HUES64 (cell line): ENCODE measurements at regions not wholly inside any gene's neighbourhood (a gene's known extent, or its start where the extent isn't known, plus 50 kb on each side); places are given as distances from the start of the nearest gene placed in this dataset.
"Not testable (repeated sequence)": the region's sequence is repeated elsewhere in the genome, so short reads cannot be mapped to it uniquely, and the experiment has no call there.

ENCODE experiments used
- H3K27ac ChIP-seq: 2 replicates; pipeline ENCODE4 v1.7.0; 2013; ENCODE audit warnings: low read depth, low read length, inconsistent platforms
- H3K27me3 ChIP-seq: 2 replicates; pipeline ENCODE4 v1.6.1; 2013; ENCODE audit warnings: mild to moderate bottlenecking, low read length; ENCODE audit not compliant: insufficient read depth
- H3K36me3 ChIP-seq: 2 replicates; pipeline ENCODE4 v1.6.1; 2013; ENCODE audit warnings: mild to moderate bottlenecking, low read length; ENCODE audit not compliant: insufficient read depth
- H3K4me1 ChIP-seq: 2 replicates; pipeline ENCODE4 v1.6.1; 2013; ENCODE audit warnings: mild to moderate bottlenecking, low read length, moderate library complexity; ENCODE audit not compliant: insufficient read depth
- H3K4me3 ChIP-seq: 2 replicates; pipeline ENCODE4 v1.5.1; 2013; ENCODE audit warnings: mild to moderate bottlenecking, low read length, moderate library complexity
- H3K9ac ChIP-seq: 2 replicates; pipeline ENCODE4 v1.6.1; 2013; ENCODE audit warnings: mild to moderate bottlenecking, low read depth, low read length
- H3K9me3 ChIP-seq: 2 replicates; pipeline ENCODE4 v1.6.1; 2013; ENCODE audit warnings: low read depth, low read length; ENCODE audit not compliant: insufficient read depth
- WGBS: fragments of 150-250, 120-280 bp; methylation state at CpG from one replicate; pipeline ENCODE4 v1.1.7; 2013; ENCODE audit warnings: missing lambda C conversion rate; 5-methylcytosine and 5-hydroxymethylcytosine counted together

DNA sequence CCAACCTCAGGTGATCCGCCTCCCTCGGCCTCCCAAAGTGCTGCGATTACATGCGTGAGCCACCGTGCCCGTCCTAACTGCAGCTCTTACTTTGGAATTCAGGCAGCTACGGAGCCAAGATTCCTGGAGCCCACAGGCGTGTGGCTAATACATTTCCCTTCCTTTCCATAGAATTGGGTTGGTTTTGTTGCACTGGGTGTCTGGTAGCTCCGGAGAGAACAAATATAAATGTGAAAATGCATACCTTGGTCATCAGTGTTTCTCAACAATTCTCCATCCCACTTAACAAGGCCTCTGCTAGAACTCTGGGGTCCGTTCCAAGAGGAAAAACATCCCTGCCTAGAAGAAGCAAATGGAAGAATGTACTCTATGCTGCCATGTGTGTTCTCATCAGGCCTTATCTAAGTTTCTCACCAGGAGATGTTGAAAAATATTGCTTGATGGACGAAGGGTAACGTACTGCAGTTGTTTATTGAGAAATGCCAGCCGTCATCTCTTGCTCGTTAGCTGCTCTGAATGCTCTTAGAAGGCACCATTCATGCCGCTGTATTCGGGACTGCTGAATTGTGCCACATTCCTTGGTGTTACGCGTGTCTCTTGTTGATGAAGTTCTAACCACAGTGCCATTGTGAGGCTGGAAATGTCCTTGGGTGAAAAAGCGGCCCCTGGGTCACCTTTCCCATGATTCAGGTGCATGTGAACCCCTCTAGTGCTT lies 50.5 kb upstream of the CD99 start:
- H3K36me3 ChIP-seq, result peaks cover 29% of the 10 kb centered on the region

DNA sequence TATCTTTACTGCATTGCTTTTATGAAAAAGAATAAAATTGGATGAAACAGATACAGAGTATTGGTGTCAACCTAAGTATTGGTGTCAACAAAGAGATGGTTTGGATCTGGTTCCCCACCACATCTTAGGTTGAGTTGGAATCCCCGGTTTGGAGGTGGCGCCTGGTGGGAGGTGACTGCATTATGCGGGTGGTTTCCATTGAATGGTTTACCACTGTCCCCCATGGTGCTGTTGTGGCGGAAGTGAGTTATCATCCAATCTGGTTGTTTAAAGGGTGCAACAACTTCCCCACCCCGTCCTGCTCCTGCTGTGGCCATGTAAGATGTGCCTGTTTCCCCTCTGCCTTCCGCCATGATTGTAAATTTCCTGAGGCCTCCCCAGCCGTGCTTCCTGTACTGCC lies 52.8 kb upstream of the CD99 start:
- no peak overlapping the region for H3K4me3 ChIP-seq
- H3K9ac ChIP-seq, result no peak overlapping the region
- H3K9me3 ChIP-seq, result no peaks in the 10 kb centered on the region
- H3K27me3 ChIP-seq, result no peaks in the 10 kb centered on the region
- H3K27ac ChIP-seq, result no peak overlapping the region
- 75% methylated on average over 7 of the region's 7 CpGs for WGBS
- 0 out of 2 replicates have a peak, but pooled peaks cover 5% of the 10 kb centered on the region for H3K4me1 ChIP-seq
- peaks cover 37% of the 10 kb centered on the region for H3K36me3 ChIP-seq

More for the DNA sequence above, 50.5 kb upstream of the CD99 start:
- no peaks in the 10 kb centered on the region for H3K27me3 ChIP-seq
- no peaks in the 10 kb centered on the region for H3K9me3 ChIP-seq
- 0 out of 2 replicates have a peak, but pooled peaks cover 5% of the 10 kb centered on the region for H3K4me1 ChIP-seq
- H3K27ac ChIP-seq, result no peak overlapping the region
- H3K4me3 ChIP-seq, result no peak overlapping the region
- no peak overlapping the region for H3K9ac ChIP-seq
- 95% methylated on average over 18 of the region's 19 CpGs for whole genome bisulfite sequencing

DNA sequence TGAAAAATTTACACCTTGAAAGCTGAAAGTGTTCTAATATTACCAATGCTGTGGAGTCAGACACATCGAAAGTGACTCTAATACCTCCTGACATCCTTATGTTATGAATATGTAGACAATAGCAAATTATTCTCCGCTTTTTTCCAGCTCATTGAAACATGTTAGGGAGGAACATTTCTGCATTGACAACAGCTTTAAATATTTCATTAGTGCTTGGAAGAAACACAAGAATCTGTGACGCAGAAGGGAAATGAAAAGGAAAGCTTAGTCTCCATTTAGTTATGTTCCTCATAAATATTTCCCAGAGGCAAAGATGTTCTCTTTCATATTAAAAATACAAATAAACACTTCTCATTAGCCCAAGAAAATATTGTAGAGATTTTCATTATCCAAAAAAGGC lies 55.8 kb upstream of the CD99 start:
- Histone ChIP-seq H3K27ac (no peak overlapping the region), H3K27me3 (no peaks in the 10 kb centered on the region), H3K9ac (no peak overlapping the region), H3K36me3 (peaks cover 52% of the 10 kb centered on the region), H3K4me1 (0 out of 2 replicates have a peak, but pooled peaks cover 5% of the 10 kb centered on the region), H3K9me3 (no peaks in the 10 kb centered on the region), H3K4me3 (no peak overlapping the region)
- WGBS, result 100% methylated on average over 1 of the region's 3 CpGs

DNA sequence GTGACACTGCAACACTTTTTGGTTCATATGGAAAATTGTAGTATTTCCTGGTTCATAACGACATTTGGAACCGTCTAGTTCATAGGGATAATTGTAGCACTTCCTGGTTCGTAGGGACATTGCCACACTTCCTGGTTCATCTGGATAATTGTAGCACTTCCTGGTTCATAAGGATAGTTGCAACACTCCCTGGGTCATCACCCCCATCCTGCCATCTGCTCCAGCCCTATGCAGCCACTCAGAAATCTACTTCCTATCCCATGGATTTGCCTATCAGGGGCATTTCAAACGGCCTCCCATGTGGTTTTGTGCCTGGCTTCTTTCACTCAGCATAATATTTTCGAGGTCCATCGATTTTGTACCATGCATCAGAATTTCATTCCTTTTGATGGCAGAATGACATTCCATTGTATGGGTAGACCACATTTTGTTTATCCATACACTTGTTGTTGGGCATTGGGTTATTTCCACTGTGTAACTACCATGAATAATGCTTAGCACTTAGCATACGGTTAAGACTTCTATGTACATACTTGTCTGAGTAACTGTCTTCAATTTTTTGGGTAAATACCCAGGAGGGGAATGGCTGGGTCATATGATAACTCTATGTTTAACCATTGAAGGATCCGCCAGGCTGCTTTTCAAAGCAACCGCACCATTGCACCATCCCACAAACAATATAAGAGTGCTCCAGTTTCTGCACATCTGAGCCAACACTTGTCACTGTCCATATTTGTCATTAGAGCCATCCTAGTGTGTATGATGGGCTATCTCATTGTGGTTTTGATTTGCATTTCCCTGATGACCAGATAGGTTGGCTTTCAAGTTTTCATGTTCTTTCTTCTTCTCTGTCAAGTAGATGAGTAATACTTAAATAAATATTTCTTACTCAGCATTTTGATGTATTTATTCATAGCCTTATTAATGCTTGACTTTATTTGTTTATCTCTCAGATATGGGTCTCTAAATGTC lies 58.3 kb upstream of the CD99 start:
- 95% methylated on average over 9 of the region's 9 CpGs for WGBS
- Histone ChIP-seq H3K27me3 (no peaks in the 10 kb centered on the region), H3K36me3 (peaks cover 54% of the 10 kb centered on the region), H3K4me3 (no peak overlapping the region), H3K4me1 (no peaks in the 10 kb centered on the region), H3K9me3 (no peaks in the 10 kb centered on the region), H3K27ac (no peak overlapping the region), H3K9ac (no peak overlapping the region)

DNA sequence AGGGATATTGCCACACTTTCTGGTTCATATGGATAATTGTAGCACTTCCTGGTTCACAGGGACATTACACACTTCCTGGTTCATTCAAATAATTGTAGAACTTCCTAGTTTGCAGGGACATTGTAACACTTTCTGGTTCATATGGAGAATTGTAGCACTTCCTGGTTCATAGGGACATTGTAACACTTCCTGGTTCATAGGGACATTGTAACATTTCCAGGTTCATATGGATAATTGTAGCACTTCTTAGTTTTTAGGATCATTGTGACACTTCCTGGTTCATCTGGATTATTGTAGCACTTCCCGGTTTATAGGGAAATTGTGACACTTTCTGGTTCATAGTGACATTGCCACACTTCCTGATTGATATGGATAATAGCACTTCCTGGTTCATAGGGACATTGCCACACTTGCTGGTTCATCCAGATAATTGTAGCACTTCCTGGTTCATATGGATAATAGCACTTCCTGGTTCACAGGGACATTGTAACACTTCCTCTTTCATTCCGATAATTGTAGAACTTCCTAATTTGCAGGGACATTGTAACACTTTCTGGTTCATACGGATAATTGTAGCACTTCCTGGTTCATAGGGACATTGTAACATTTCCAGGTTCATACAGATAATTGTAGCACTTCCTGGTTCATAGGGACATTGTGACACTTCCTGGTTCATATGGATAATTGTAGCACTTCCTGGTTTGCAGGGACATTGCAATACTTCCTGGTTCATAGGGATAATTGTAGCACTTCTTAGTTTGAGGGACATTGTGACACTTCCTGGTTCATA lies 59.2 kb upstream of the CD99 start:
- Histone ChIP-seq H3K9me3 (no peaks in the 10 kb centered on the region), H3K27me3 (no peaks in the 10 kb centered on the region), H3K27ac (no peak overlapping the region), H3K4me1 (no peaks in the 10 kb centered on the region), H3K4me3 (no peak overlapping the region), H3K36me3 (peaks cover 56% of the 10 kb centered on the region), H3K9ac (no peak overlapping the region)
- 65% methylated on average over 3 of the region's 3 CpGs for WGBS

DNA sequence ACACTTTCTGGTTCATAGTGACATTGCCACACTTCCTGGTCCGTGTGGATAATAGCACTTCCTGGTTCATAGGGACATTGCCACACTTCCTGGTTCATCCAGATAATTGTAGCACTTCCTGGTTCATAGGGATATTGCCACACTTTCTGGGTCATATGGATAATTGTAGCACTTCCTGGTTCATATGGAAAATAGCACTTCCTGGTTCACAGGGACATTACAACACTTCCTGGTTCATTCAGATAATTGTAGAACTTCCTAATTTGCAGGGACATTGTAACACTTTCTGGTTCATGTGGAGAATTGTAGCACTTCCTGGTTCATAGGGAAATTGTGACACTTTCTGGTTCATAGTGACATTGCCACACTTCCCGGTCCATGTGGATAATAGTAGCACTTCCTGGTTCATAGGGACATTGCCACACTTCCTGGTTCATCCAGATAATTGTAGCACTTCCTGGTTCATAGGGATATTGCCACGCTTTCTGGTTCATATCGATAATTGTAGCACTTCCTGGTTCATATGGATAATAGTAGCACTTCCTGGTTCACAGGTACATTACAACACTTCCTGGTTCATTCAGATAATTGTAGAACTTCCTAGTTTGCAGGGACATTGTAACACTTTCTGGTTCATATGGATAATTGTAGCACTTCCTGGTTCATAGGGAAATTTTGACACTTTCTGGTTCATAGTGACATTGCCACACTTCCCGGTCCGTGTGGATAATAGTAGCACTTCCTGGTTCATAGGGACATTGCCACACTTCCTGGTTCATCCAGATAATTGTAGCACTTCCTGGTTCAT lies 60.0 kb upstream of the CD99 start:
- not testable (repeated sequence) for H3K27ac ChIP-seq

DNA sequence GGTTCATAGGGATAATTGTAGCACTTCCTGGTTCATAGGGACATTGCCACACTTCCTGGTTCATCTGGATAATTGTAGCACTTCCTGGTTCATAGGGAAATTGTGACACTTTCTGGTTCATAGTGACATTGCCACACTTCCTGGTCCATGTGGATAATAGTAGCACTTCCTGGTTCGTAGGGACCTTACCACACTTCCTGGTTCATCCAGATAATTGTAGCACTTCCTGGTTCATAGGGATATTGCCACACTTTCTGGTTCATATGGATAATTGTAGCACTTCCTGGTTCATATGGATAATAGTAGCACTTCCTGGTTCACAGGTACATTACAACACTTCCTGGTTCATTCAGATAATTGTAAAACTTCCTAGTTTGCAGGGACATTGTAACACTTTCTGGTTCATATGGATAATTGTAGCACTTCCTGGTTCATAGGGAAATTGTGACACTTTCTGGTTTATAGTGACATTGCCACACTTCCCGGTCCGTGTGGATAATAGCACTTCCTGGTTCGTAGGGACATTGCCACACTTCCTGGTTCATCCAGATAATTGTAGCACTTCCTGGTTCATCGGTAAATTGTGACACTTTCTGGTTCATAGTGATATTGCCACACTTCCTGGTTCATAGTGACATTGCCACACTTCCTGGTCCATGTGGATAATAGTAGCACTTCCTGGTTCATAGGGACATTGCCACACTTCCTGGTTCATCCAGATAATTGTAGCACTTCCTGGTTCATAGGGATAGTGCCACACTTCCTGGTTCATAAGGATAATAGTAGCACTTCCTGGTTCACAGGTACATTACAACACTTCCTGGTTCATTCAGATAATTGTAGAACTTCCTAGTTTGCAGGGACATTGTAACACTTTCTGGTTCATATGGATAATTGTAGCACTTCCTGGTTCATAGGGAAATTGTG lies 60.8 kb upstream of the CD99 start:
- H3K36me3 ChIP-seq, result peaks cover 72% of the 10 kb centered on the region
- H3K27ac ChIP-seq, H3K9ac ChIP-seq, H3K4me1 ChIP-seq, H3K27me3 ChIP-seq, H3K4me3 ChIP-seq, H3K9me3 ChIP-seq: not testable (repeated sequence)
- 97% methylated on average over 5 of the region's 5 CpGs for WGBS

More for the DNA sequence above, 60.0 kb upstream of the CD99 start:
- H3K36me3 ChIP-seq, result peaks cover 64% of the 10 kb centered on the region
- not testable (repeated sequence) for H3K4me3 ChIP-seq, H3K27me3 ChIP-seq, H3K9me3 ChIP-seq, H3K9ac ChIP-seq, H3K4me1 ChIP-seq
- over 99% methylated on average over 6 of the region's 6 CpGs for WGBS

DNA sequence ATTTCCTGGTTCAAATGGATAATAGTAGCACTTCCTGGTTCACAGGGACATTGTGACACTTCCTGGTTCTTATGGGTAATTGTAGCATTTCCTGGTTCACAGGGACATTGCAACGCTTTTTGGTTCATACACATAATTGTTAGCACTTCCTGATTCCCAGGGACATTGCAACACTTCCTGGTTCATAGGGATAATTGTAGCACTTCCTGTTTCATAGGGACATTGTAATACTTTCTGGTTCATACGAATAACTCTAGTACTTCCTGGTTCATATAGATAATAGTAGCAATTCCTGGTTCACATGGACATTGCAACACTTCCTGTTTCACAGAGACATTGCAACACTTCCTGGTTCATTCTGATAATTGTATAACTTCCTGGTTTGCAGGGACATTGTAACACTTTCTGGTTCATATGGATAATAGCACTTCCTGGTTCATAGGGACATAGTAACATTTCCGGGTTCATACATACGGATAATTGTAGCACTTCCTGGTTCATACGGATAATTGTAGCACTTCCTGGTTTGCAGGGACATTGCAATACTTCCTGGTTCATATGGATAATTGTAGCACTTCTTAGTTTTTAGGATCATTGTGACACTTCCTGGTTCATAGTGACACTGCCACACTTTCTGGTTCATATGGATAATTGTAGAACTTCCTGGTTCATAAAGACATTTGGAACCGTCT lies 61.6 kb upstream of the CD99 start:
- Histone ChIP-seq H3K4me3 (no peak overlapping the region), H3K4me1 (no peaks in the 10 kb centered on the region), H3K36me3 (peaks cover 75% of the 10 kb centered on the region), H3K9ac (no peak overlapping the region), H3K9me3 (no peaks in the 10 kb centered on the region), H3K27ac (no peak overlapping the region), H3K27me3 (no peaks in the 10 kb centered on the region)
- 94% methylated on average over 6 of the region's 6 CpGs for WGBS

DNA sequence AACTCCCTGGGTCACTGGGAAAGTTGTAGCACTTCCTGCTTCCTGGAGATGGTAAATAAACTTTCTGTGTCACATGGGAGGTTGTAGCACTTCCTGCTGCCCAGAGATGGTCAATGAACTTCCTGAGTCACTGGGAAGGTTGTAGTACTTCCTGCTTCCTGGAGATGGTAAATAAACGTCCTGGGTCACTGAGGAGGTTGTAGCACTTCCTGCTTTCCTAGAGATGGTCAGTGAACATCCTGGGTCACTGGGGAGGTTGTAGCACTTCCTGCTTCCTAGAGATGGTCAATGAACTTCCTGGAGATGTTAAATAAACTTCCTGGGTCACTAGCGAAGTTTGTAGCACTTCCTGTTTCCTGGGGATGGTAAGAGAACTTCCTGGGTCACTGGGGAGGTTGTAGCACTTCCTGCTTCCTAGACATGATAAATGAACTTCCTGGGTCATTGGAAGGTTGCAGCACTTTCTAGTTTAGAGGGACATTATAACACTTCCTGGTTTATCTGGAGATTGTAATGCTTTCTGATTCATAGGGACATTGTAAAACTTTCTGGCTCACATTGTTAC lies 62.3 kb upstream of the CD99 start:
- H3K36me3 ChIP-seq, result peaks cover 74% of the 10 kb centered on the region
- H3K4me1 ChIP-seq, result no peaks in the 10 kb centered on the region
- WGBS, result 88% methylated on average over 2 of the region's 2 CpGs
- no peaks in the 10 kb centered on the region for H3K27me3 ChIP-seq
- H3K4me3 ChIP-seq, result no peak overlapping the region
- H3K9me3 ChIP-seq, result no peaks in the 10 kb centered on the region
- no peak overlapping the region for H3K27ac ChIP-seq
- no peak overlapping the region for H3K9ac ChIP-seq
